ENCODE measurements at regions not wholly inside any gene's neighbourhood (a gene's known extent, or its start where the extent isn't known, plus 50 kb on each side); places are given as distances from the start of the nearest gene placed in this dataset.

- BruUV-seq (replicated peaks): no TSS peak
- Histone ChIP-seq H3K27ac (ENCODE audit: extremely low read length, insufficient read depth, low read length) (no peak overlapping the region), H3K4me2 (ENCODE audit: low read depth, low read length) (no peak overlapping the region), H3K9me3 (ENCODE audit: low read length) (no peaks in the 10 kb centered on the region), H2AFZ (ENCODE audit: low read length) (no peak overlapping the region), H3K9ac (ENCODE audit: insufficient read depth, low read depth, low read length) (no peak overlapping the region), H3K4me3 (replicated peaks in 1 of 3; ENCODE audit: insufficient read depth in 1 of 3, low read depth in 2 of 3, low read length in 3 of 3) (no peak overlapping the region), H3K79me2 (ENCODE audit: insufficient read depth, low read length) (no peaks in the 10 kb centered on the region), H3K4me1 (ENCODE audit: insufficient read depth, low read length) (no peaks in the 10 kb centered on the region), H3K36me3 (replicated peaks in 1 of 2; ENCODE audit: control insufficient read depth in 1 of 2, insufficient read depth in 2 of 2, low read length in 2 of 2) (no peaks in the 10 kb centered on the region), H3K27me3 (ENCODE audit: control insufficient read depth in 1 of 2, insufficient read depth in 2 of 2, low read length in 2 of 2) (no peaks in the 10 kb centered on the region; a peak in 2 of 5 replicates), H4K20me1 (ENCODE audit: insufficient read depth, low read length) (no peaks in the 10 kb centered on the region)
- ATAC-seq: no peak
- DNase-seq (ENCODE audit: low spot score): no peak
- WGBS (ENCODE audit: low lambda C conversion rate): 4% methylated on average over 4 of the region's 4 CpGs
- TF ChIP-seq MED8 (CRISPR knock-in tag; IDR thresholded peaks at IDR 0.05; ENCODE audit: insufficient replicate concordance): no peak
- no peak for TF ChIP-seq ZNF160 (CRISPR knock-in tag; IDR thresholded peaks at IDR 0.05)
- no peak for TF ChIP-seq GABPB1 (CRISPR knock-in tag; IDR thresholded peaks at IDR 0.05)
- no peak for TF ChIP-seq TFE3 (CRISPR knock-in tag; IDR thresholded peaks at IDR 0.05)
- no peak for TF ChIP-seq ZNF629 (CRISPR knock-in tag; conservative IDR thresholded peaks at IDR 0.05)
- TF ChIP-seq ZNF501 (CRISPR knock-in tag; IDR thresholded peaks at IDR 0.05): no peak
- TF ChIP-seq ELK4 (CRISPR knock-in tag; IDR thresholded peaks at IDR 0.05; ENCODE audit: borderline replicate concordance): no peak
- no peak for TF ChIP-seq PLRG1 (conservative IDR thresholded peaks at IDR 0.05)
- no peak for TF ChIP-seq ZNF790 (CRISPR knock-in tag; IDR thresholded peaks at IDR 0.05; ENCODE audit: borderline replicate concordance)
- in situ Hi-C loops (cut with HindIII; ENCODE audit: extremely low pct_ligation_motif_present, low pct_unique_long_range_greater_than_20kb): no loop called here
- POLR2A ChIA-PET: no interaction called here
- CTCF ChIA-PET (ENCODE audit: low intra/inter-chr PET ratio, low total read pairs): no interaction called here
- intact Hi-C loops (cut with micrococcal nuclease; ENCODE audit: unreplicated experiment): no loop called here
- FAIRE-seq: no peak
These were observed 59.9 kb upstream of the POU3F3 start for GRCh38 chr2:104793966-104794365.

Measured in HepG2 (cell line).